HL-60 (cell line): ENCODE measurements at regions not wholly inside any gene's neighbourhood (a gene's known extent, or its start where the extent isn't known, plus 50 kb on each side); places are given as distances from the start of the nearest gene placed in this dataset.

Experiments used
- DNase-seq, 2 experiments: peaks; one replicate each; pipeline ENCODE4 v3.0.0-alpha.2; 2010 to 2020; ENCODE audit warnings: low read depth in 1 of 2, low spot score in 1 of 2
- H3K27ac ChIP-seq: fragments of 250-450 bp; sonication (Bioruptor Pico); replicated peaks from 2 replicates; pipeline ENCODE4 v1.5.1; 2020; ENCODE audit warnings: mild to moderate bottlenecking, moderate library complexity
- H3K27me3 ChIP-seq: fragments of 250-450 bp; sonication (Bioruptor Pico); 2 replicates; pipeline ENCODE4 v1.5.1; 2021; ENCODE audit warnings: mild to moderate bottlenecking, moderate library complexity; ENCODE audit not compliant: insufficient read depth, poor library complexity, severe bottlenecking
- H3K4me3 ChIP-seq: replicated peaks from 2 replicates; pipeline ENCODE4 v1.5.1; 2011; ENCODE audit warnings: mild to moderate bottlenecking, control low read depth, low read length; ENCODE audit not compliant: insufficient read depth
- GABPA ChIP-seq: IDR thresholded peaks from 2 replicates; pipeline ENCODE4 v1.6.1; 2012; ENCODE audit warnings: low read depth
- POLR2AphosphoS5 ChIP-seq: IDR thresholded peaks from 2 replicates; pipeline ENCODE4 v1.6.1; 2012; ENCODE audit warnings: low read depth
- SPI1 ChIP-seq: IDR thresholded peaks from 2 replicates; pipeline ENCODE4 v1.6.1; 2012; ENCODE audit warnings: low read depth, mild to moderate bottlenecking, borderline replicate concordance
- TF ChIP-seq, protein P1 (sequence below): IDR thresholded peaks from one replicate; pipeline ENCODE4 v1.5.1; 2011; ENCODE audit warnings: low read length, control low read depth, inconsistent platforms; ENCODE audit not compliant: insufficient read depth
- TF ChIP-seq, protein P2 (sequence below): IDR thresholded peaks from 2 replicates; pipeline ENCODE4 v1.6.1; 2012; ENCODE audit warnings: low read depth; ENCODE audit not compliant: insufficient replicate concordance

DNA sequence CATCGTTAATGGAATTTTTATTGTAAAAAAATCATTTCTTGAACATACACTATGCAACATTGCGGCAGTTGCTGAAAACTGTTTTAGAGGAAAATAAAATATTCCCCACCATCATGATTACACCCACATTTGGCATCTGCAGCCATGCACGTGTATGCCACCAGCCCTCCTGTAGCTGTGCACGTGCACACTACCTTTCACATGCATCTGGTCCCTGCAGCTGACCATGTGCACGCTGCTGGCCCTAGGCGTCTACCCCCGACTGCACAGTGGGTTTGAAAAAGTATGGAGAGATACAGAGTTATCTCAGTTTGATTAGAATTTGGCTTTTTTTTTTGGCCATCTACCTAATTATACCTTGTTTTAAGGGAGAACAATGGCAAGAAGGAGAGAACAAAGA is 569.8 kb upstream of the IGFBP7 start:
- TF ChIP-seq, protein P1, sequence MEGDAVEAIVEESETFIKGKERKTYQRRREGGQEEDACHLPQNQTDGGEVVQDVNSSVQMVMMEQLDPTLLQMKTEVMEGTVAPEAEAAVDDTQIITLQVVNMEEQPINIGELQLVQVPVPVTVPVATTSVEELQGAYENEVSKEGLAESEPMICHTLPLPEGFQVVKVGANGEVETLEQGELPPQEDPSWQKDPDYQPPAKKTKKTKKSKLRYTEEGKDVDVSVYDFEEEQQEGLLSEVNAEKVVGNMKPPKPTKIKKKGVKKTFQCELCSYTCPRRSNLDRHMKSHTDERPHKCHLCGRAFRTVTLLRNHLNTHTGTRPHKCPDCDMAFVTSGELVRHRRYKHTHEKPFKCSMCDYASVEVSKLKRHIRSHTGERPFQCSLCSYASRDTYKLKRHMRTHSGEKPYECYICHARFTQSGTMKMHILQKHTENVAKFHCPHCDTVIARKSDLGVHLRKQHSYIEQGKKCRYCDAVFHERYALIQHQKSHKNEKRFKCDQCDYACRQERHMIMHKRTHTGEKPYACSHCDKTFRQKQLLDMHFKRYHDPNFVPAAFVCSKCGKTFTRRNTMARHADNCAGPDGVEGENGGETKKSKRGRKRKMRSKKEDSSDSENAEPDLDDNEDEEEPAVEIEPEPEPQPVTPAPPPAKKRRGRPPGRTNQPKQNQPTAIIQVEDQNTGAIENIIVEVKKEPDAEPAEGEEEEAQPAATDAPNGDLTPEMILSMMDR = no peak
- TF ChIP-seq POLR2AphosphoS5 (no peak), SPI1 (no peak), GABPA (no peak)
- TF ChIP-seq, protein P2, sequence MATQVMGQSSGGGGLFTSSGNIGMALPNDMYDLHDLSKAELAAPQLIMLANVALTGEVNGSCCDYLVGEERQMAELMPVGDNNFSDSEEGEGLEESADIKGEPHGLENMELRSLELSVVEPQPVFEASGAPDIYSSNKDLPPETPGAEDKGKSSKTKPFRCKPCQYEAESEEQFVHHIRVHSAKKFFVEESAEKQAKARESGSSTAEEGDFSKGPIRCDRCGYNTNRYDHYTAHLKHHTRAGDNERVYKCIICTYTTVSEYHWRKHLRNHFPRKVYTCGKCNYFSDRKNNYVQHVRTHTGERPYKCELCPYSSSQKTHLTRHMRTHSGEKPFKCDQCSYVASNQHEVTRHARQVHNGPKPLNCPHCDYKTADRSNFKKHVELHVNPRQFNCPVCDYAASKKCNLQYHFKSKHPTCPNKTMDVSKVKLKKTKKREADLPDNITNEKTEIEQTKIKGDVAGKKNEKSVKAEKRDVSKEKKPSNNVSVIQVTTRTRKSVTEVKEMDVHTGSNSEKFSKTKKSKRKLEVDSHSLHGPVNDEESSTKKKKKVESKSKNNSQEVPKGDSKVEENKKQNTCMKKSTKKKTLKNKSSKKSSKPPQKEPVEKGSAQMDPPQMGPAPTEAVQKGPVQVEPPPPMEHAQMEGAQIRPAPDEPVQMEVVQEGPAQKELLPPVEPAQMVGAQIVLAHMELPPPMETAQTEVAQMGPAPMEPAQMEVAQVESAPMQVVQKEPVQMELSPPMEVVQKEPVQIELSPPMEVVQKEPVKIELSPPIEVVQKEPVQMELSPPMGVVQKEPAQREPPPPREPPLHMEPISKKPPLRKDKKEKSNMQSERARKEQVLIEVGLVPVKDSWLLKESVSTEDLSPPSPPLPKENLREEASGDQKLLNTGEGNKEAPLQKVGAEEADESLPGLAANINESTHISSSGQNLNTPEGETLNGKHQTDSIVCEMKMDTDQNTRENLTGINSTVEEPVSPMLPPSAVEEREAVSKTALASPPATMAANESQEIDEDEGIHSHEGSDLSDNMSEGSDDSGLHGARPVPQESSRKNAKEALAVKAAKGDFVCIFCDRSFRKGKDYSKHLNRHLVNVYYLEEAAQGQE = no peak
- H3K4me3 ChIP-seq = no peak overlapping the region
- no peak overlapping the region for H3K27ac ChIP-seq
- no peaks in the 10 kb centered on the region for H3K27me3 ChIP-seq
- no peak for DNase-seq

DNA sequence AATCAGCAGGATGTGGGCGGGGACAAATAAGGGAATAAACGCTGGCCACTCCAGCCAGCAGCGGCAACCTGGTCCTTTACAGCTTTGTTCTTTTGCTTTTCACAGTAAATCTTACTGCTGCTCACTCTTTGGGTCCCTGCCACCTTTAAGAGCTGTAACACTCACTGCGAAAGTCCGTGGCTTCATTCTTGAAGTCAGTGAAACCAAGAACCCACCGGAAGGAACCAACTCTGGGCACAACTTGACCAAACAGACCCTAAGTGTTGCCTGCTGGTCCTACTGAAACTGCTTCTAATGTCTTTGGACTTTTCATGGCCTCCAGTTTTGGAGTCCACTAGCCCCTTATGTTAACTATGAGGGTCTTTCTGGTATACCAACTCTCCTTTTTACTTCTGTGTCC is 566.2 kb upstream of the IGFBP7 start:
- TF ChIP-seq POLR2AphosphoS5 (no peak), SPI1 (no peak), GABPA (no peak)
- TF ChIP-seq, protein P2 = no peak
- TF ChIP-seq, protein P1 = no peak
- H3K27ac ChIP-seq = no peak overlapping the region
- H3K27me3 ChIP-seq = no peaks in the 10 kb centered on the region
- DNase-seq = no peak
- no peak overlapping the region for H3K4me3 ChIP-seq

DNA sequence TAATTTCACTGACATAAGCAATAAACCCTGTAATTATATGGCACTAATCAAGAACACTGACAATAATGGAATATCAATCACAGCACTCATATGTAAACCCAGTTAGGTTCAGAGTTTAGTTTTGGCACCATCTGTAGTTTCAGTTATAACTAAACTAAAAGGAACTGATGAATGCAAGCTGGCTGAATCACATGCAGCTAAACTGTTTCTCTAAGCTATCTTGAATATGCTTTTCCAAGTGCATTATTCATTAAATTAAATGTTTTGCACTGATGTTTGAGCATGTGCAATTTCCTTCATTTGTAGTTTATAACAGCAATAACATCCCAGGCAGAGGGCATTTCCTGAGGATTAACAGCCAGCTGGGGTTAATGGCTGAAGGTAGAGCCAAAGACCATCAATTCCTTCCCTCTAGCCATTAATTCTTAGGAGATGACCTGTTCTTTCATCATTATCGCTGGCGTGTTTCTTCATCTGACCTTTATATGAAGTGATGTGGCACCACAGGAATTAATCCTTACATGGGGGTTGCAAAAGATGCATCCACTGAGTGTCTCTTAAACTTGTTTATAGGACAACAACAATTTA is 562.8 kb upstream of the IGFBP7 start:
- Histone ChIP-seq H3K4me3 (no peak overlapping the region), H3K27me3 (no peaks in the 10 kb centered on the region), H3K27ac (no peak overlapping the region)
- no peak for TF ChIP-seq SPI1
- TF ChIP-seq, protein P1 = no peak
- no peak for TF ChIP-seq GABPA
- TF ChIP-seq POLR2AphosphoS5 = no peak
- TF ChIP-seq, protein P2 = no peak
- no peak for DNase-seq
